ENCODE measurements at regions not wholly inside any gene's neighbourhood (a gene's known extent, or its start where the extent isn't known, plus 50 kb on each side); places are given as distances from the start of the nearest gene placed in this dataset.

DNA sequence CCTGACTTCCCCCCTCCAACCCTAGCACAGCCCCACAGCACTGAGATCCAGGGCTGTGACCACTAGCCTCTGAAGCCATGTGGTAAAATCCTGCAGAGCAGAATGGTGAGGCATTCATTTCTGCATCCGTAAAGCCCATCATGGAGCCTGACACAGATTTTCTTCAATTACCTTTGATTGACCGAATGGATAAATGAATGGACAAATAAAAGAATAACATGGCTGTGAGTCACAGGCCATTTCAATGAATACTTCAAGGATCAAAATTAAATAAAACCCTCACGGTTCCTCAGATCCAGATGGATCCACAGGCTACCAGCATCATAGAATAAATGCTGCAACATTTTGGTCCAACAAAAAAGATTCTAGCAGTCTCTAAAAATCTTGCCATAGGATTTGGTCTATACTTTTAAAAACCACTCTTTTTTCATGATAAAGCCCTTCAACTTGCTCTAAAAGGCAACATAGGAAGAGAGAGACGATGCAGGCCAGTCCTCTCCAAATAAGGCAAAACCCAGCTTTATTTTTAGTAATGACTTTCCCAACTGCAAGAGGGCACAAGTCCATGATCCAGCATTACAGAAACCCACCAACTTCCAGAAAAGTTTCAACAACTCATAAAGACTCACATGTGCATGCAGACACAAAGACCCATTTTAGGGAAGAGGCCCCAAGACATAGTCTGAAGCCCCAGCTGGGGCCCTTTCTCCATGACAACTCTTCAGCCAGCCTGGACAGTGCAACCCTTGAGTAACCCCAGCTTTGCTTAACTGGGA lies 52.4 kb upstream of the MRPS22 start:
- no peak overlapping the region for H3K4me3 ChIP-seq
- TF ChIP-seq POLR2A (IDR thresholded peaks at IDR 0.05) (no peak), POLR2AphosphoS5 (IDR thresholded peaks at IDR 0.05) (no peak), EP300 (IDR thresholded peaks at IDR 0.05) (no peak)
- TF ChIP-seq, protein P1, sequence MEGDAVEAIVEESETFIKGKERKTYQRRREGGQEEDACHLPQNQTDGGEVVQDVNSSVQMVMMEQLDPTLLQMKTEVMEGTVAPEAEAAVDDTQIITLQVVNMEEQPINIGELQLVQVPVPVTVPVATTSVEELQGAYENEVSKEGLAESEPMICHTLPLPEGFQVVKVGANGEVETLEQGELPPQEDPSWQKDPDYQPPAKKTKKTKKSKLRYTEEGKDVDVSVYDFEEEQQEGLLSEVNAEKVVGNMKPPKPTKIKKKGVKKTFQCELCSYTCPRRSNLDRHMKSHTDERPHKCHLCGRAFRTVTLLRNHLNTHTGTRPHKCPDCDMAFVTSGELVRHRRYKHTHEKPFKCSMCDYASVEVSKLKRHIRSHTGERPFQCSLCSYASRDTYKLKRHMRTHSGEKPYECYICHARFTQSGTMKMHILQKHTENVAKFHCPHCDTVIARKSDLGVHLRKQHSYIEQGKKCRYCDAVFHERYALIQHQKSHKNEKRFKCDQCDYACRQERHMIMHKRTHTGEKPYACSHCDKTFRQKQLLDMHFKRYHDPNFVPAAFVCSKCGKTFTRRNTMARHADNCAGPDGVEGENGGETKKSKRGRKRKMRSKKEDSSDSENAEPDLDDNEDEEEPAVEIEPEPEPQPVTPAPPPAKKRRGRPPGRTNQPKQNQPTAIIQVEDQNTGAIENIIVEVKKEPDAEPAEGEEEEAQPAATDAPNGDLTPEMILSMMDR (IDR thresholded peaks at IDR 0.05) = no peak
- H3K27me3 ChIP-seq = no peaks in the 10 kb centered on the region
- no peaks in the 10 kb centered on the region for H3K9me3 ChIP-seq
- WGBS, 2 donors = 88 to 89% methylated on average over 4 of the region's 4 CpGs
- no peak overlapping the region for H3K27ac ChIP-seq
- no peak for DNase-seq
- intact Hi-C loops (cut with DNase I) = no loop called here
- H3K4me1 ChIP-seq = no peaks in the 10 kb centered on the region
- H3K36me3 ChIP-seq = no peaks in the 10 kb centered on the region

DNA sequence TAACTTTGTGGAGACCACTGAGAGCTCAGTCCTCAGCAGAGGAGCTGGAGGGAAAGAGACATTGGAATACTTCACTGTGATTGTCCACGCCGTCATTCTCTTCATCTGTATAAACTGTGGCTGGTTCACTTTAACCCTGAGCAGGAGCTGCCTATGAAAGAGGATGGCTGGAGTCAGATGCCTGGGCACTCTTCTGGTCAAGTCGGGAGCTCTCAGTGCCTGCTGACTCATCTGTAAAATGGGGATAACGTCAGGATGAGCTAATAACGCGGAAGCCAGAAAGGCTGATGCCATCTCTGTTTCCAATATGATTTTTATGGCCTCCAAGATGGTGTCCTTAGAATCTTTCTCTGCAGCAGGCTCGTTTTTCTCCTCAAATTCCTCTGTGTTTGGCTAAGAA lies 51.6 kb upstream of the MRPS22 start:
- Histone ChIP-seq H3K4me3 (no peak overlapping the region), H3K27ac (no peak overlapping the region), H3K9me3 (no peaks in the 10 kb centered on the region), H3K36me3 (no peaks in the 10 kb centered on the region), H3K27me3 (no peaks in the 10 kb centered on the region), H3K4me1 (no peaks in the 10 kb centered on the region)
- intact Hi-C loops (cut with DNase I) = no loop called here
- 75 to 77% methylated on average over 7 of the region's 7 CpGs for WGBS, 2 donors
- no peak for TF ChIP-seq EP300 (IDR thresholded peaks at IDR 0.05)
- TF ChIP-seq, protein P1 (IDR thresholded peaks at IDR 0.05) = no peak
- TF ChIP-seq POLR2A (IDR thresholded peaks at IDR 0.05) = no peak
- no peak for TF ChIP-seq POLR2AphosphoS5 (IDR thresholded peaks at IDR 0.05)
- DNase-seq = no peak

DNA sequence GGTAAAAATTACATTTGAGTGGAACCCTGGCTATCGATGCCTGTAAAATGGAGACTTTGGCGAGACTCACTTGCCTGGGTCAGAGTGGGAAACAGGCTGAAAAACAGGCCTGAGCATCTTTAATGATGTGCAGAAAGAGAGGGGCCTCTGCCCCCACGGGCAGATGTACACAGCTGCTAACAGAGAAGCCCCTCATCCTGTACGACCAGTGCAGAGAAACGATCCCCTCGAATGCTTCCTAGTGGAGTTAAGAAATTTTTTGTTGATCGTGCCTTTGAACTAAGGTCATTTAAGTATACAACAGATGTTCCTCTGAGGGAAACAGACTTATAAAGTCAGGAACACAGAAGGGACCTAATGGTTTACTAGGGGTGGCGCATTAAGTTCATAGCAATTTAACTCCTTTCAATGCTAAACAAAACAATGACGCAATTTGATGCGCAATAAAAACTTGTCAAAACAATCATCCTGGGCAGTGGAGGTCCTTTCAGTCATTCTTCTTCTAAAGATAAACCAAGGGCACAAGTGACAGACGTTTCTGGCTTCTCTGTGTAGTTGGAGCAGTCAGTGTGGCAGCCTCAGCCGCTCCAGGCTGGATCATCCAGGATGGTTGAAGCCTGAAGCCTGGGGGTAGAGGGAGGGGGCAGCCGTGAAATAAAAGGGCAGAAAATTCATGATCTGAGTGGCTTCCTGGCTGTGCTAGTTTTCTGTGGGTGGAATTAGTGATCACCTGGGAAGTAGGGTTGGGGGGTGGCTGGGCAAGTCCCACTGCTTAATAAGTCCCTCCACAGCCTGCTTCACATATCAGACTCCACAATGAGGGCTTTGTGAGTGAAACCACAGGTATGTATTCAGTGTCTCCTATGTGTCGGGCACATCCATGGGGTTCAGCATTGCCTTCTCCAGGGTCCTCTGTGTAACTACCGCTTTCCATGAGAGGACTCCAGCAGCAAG lies 50.8 kb upstream of the MRPS22 start:
- Histone ChIP-seq H3K27me3 (no peaks in the 10 kb centered on the region), H3K36me3 (no peaks in the 10 kb centered on the region), H3K4me3 (no peak overlapping the region), H3K9me3 (no peaks in the 10 kb centered on the region), H3K27ac (no peak overlapping the region), H3K4me1 (no peaks in the 10 kb centered on the region)
- intact Hi-C loops (cut with DNase I) = no loop called here
- TF ChIP-seq POLR2AphosphoS5 (IDR thresholded peaks at IDR 0.05) (no peak), POLR2A (IDR thresholded peaks at IDR 0.05) (no peak), EP300 (IDR thresholded peaks at IDR 0.05) (no peak)
- TF ChIP-seq, protein P1 (IDR thresholded peaks at IDR 0.05) = no peak
- DNase-seq = no peak
- 28 to 54% methylated on average over 15 of the region's 15 CpGs for WGBS, 2 donors

DNA sequence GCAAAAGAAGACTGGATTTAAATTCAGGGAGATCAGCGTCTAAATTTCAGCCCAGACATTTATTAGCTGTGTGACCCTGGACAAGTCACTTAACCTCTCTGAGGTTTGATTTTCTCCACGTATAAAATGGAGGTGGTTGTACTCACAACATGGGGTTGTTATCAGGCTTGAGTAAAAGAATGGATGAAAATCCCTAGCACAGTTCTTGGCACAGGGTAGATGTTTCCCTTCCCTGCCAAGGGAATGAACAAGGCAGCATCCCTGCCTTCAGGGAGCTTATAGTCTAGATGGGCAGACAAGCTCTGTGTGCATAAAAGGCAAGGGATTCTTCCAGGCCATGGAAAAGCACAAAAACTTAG lies 50.2 kb upstream of the MRPS22 start:
- no peaks in the 10 kb centered on the region for H3K4me1 ChIP-seq
- no peak overlapping the region for H3K4me3 ChIP-seq
- no peak for TF ChIP-seq EP300 (IDR thresholded peaks at IDR 0.05)
- no peak for TF ChIP-seq POLR2A (IDR thresholded peaks at IDR 0.05)
- TF ChIP-seq, protein P1 (IDR thresholded peaks at IDR 0.05) = no peak
- no peak for TF ChIP-seq POLR2AphosphoS5 (IDR thresholded peaks at IDR 0.05)
- WGBS, 2 donors = 76 to 80% methylated on average over 2 of the region's 2 CpGs
- no peak for DNase-seq
- no peaks in the 10 kb centered on the region for H3K27me3 ChIP-seq
- intact Hi-C loops (cut with DNase I) = no loop called here
- H3K27ac ChIP-seq = no peak overlapping the region
- no peaks in the 10 kb centered on the region for H3K9me3 ChIP-seq
- H3K36me3 ChIP-seq = no peaks in the 10 kb centered on the region

All from sigmoid colon (tissue), 6 donors.